PC-9 (cell line): ENCODE measurements at regions not wholly inside any gene's neighbourhood (a gene's known extent, or its start where the extent isn't known, plus 50 kb on each side); places are given as distances from the start of the nearest gene placed in this dataset.

Experiments used
- BruUV-seq: library from RNA; stranded (reverse); fragments of 400-500 nt; replicated peaks from 2 replicates; lab custom pipeline; 2021; lab: Mats Ljungman, UMichigan
- CTCF ChIA-PET: fragments of 300-600 bp; sonication (Branson Sonifier 250); formaldehyde crosslinking; loops from one replicate; lab custom pipeline; 2022; ENCODE audit warnings: antibody characterized with exemption; lab: Charles Lee
- POLR2A ChIA-PET: fragments of 300-600 bp; sonication (Branson Sonifier 250); formaldehyde crosslinking; loops from one replicate; lab custom pipeline; 2022; ENCODE audit warnings: antibody characterized with exemption; ENCODE audit not compliant: unreplicated experiment; lab: Charles Lee
- DNase-seq, 2 experiments: peaks; one replicate each; pipeline versions ENCODE4 v3.0.0 to v3.0.0-alpha.2; 2015 to 2022; ENCODE audit warnings: mixed read lengths in 1 of 2
- H2AFZ ChIP-seq: fragments of 200-600 bp; sonication (generic); 2 replicates; pipeline ENCODE4 v1.8.1; 2017; ENCODE audit warnings: antibody characterized with exemption
- H3F3A ChIP-seq: fragments of 200-600 bp; sonication (generic); 2 replicates; pipeline ENCODE4 v1.8.1; 2017; ENCODE audit warnings: antibody characterized with exemption, mild to moderate bottlenecking, low read depth; ENCODE audit not compliant: insufficient read depth
- H3K27ac ChIP-seq: fragments of 200-600 bp; sonication (generic); 2 replicates; pipeline ENCODE4 v1.6.1; 2016; ENCODE audit warnings: mixed run types
- H3K27me3 ChIP-seq: fragments of 200-600 bp; sonication (generic); 2 replicates; pipeline ENCODE4 v1.6.1; 2016; ENCODE audit warnings: low read depth, mixed run types; ENCODE audit not compliant: insufficient read depth
- H3K36me3 ChIP-seq: fragments of 200-600 bp; sonication (generic); 2 replicates; pipeline ENCODE4 v1.6.1; 2016; ENCODE audit warnings: low read depth, mixed run types
- H3K4me1 ChIP-seq: fragments of 200-600 bp; sonication (generic); replicated peaks from 2 replicates; pipeline ENCODE4 v1.6.1; 2016; ENCODE audit warnings: mixed run types; ENCODE audit not compliant: insufficient read depth
- H3K4me2 ChIP-seq: fragments of 200-600 bp; sonication (generic); 2 replicates; pipeline ENCODE4 v1.6.1; 2017; ENCODE audit warnings: mixed run types
- H3K4me3 ChIP-seq: fragments of 200-600 bp; sonication (generic); 2 replicates; pipeline ENCODE4 v1.6.1; 2016; ENCODE audit warnings: mixed run types
- H3K79me2 ChIP-seq: fragments of 200-600 bp; sonication (generic); 2 replicates; pipeline ENCODE4 v1.6.1; 2017; ENCODE audit warnings: low read depth, mixed run types
- H3K9me2 ChIP-seq: fragments of 200-600 bp; sonication (generic); 2 replicates; pipeline ENCODE4 v1.8.1; 2017; ENCODE audit warnings: mild to moderate bottlenecking; ENCODE audit not compliant: insufficient read depth
- H3K9me3 ChIP-seq: fragments of 200-600 bp; sonication (generic); 2 replicates; pipeline ENCODE4 v1.8.1; 2016; ENCODE audit warnings: low read depth; ENCODE audit not compliant: insufficient read depth
- H4K20me1 ChIP-seq: fragments of 200-600 bp; sonication (generic); 2 replicates; pipeline ENCODE4 v1.8.1; 2017; ENCODE audit not compliant: insufficient read depth
- EZH2 ChIP-seq: fragments of 200-600 bp; sonication (generic); IDR thresholded peaks from 2 replicates; pipeline ENCODE4 v1.8.0; 2017; ENCODE audit warnings: antibody characterized with exemption, low read depth
- intact Hi-C: fragments of 100-400 bp; cut with micrococcal nuclease; formaldehyde crosslinking; loops from one replicate; pipeline ENCODE4 v1.10.0; 2022; ENCODE audit not compliant: unreplicated experiment
- TF ChIP-seq, protein P1 (sequence below): fragments of 200-600 bp; sonication (generic); conservative IDR thresholded peaks from 2 replicates; pipeline ENCODE4 v1.6.1; 2017; ENCODE audit warnings: mixed run types, antibody characterized with exemption, mild to moderate bottlenecking, moderate library complexity

DNA sequence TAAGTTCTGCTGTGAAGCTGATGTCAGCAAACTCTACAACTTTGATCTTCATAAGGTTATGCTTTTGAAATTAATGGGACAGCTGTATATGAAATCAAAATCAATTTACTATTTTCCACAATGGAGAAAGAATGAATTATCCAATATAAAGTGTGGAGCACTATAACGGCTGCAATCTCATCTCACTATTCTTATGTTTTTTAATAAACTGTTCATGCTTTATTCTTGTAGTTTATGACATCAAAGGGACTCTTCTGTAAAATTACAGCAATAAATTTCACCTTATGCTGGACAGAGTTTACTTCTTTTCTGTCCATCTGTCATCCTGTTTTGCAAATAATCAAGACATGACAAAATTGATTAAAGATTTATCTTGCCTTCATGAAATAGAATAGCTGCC, 192.5 kb downstream of the TECRL start:
- Histone ChIP-seq H3K27ac (no peak overlapping the region), H3K36me3 (no peaks in the 10 kb centered on the region), H4K20me1 (no peaks in the 10 kb centered on the region), H3K9me3 (no peaks in the 10 kb centered on the region), H3K9me2 (no peaks in the 10 kb centered on the region), H3F3A (no peaks in the 10 kb centered on the region), H3K4me2 (no peak overlapping the region), H3K4me3 (no peak overlapping the region), H3K27me3 (no peaks in the 10 kb centered on the region), H3K4me1 (no peaks in the 10 kb centered on the region), H2AFZ (no peak overlapping the region), H3K79me2 (no peaks in the 10 kb centered on the region)
- CTCF ChIA-PET = no interaction called here
- no TSS peak for BruUV-seq
- DNase-seq = no peak
- POLR2A ChIA-PET = no interaction called here
- intact Hi-C loops = no loop called here
- TF ChIP-seq, protein P1, sequence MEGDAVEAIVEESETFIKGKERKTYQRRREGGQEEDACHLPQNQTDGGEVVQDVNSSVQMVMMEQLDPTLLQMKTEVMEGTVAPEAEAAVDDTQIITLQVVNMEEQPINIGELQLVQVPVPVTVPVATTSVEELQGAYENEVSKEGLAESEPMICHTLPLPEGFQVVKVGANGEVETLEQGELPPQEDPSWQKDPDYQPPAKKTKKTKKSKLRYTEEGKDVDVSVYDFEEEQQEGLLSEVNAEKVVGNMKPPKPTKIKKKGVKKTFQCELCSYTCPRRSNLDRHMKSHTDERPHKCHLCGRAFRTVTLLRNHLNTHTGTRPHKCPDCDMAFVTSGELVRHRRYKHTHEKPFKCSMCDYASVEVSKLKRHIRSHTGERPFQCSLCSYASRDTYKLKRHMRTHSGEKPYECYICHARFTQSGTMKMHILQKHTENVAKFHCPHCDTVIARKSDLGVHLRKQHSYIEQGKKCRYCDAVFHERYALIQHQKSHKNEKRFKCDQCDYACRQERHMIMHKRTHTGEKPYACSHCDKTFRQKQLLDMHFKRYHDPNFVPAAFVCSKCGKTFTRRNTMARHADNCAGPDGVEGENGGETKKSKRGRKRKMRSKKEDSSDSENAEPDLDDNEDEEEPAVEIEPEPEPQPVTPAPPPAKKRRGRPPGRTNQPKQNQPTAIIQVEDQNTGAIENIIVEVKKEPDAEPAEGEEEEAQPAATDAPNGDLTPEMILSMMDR = no peak
- TF ChIP-seq EZH2 = no peak

DNA sequence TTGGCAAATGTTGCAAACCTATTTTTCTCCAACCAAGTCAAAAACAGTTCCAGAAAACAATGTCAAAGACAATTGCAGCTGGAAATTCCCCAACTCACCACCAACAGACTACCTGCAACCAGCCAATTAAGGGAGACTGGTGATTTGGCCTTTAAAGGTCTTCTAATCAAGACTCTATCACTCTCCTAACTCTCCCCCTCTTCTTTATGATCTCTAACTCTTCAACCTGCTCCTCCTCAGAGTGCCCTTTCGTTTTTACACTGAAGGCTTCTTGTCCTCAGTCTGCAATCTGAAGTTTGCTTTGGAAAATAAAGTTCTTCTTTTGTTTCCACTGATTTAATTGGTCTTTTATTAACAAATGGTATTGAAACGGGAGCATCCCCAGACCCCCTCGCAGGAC, 203.9 kb downstream of the TECRL start:
- Histone ChIP-seq H4K20me1 (no peaks in the 10 kb centered on the region), H3F3A (no peaks in the 10 kb centered on the region), H3K9me2 (no peaks in the 10 kb centered on the region), H2AFZ (no peak overlapping the region), H3K36me3 (no peaks in the 10 kb centered on the region), H3K4me3 (no peak overlapping the region), H3K4me2 (no peak overlapping the region), H3K79me2 (no peaks in the 10 kb centered on the region), H3K27me3 (no peaks in the 10 kb centered on the region), H3K27ac (no peak overlapping the region), H3K9me3 (no peaks in the 10 kb centered on the region), H3K4me1 (no peaks in the 10 kb centered on the region)
- TF ChIP-seq EZH2 = no peak
- TF ChIP-seq, protein P1 = no peak
- CTCF ChIA-PET = no interaction called here
- no TSS peak for BruUV-seq
- intact Hi-C loops = no loop called here
- DNase-seq = no peak
- POLR2A ChIA-PET = no interaction called here

DNA sequence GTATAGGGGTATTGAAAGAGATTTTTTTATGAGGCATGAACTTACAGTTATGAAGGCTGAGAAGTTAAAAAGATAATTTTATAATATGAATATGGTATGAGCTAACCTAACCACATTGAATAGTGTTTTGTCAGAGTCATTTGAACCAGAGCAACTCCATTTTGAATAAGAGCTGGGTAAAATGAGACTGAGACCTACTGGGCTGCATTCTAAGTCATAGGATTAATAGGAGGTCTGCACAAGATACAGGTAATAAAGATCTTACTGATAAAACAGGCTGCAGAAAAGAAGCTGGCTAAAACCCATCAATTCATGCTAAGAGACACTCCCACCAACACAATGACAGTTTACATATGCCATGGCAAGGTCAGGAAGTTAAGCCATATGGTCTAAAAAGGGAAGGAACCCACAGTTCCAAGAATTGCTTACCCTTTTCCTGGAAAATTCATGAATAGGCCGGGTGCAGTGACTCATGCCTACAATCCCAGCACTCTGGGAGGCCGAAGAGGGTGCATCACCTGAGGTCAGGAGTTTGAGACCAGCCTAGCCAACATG, 209.2 kb downstream of the TECRL start:
- no peak overlapping the region for H2AFZ ChIP-seq
- no peaks in the 10 kb centered on the region for H4K20me1 ChIP-seq
- no TSS peak for BruUV-seq
- no peaks in the 10 kb centered on the region for H3F3A ChIP-seq
- no peaks in the 10 kb centered on the region for H3K9me3 ChIP-seq
- no peak overlapping the region for H3K27ac ChIP-seq
- H3K79me2 ChIP-seq = no peaks in the 10 kb centered on the region
- no peak for TF ChIP-seq EZH2
- TF ChIP-seq, protein P1 = no peak
- H3K27me3 ChIP-seq = no peaks in the 10 kb centered on the region
- ChIA-PET CTCF (no interaction called here), POLR2A (no interaction called here)
- intact Hi-C loops = no loop called here
- no peaks in the 10 kb centered on the region for H3K36me3 ChIP-seq
- H3K4me3 ChIP-seq = no peak overlapping the region
- no peak for DNase-seq
- no peaks in the 10 kb centered on the region for H3K9me2 ChIP-seq
- no peak overlapping the region for H3K4me2 ChIP-seq
- no peaks in the 10 kb centered on the region for H3K4me1 ChIP-seq
